ENCODE measurements at regions not wholly inside any gene's neighbourhood (a gene's known extent, or its start where the extent isn't known, plus 50 kb on each side); places are given as distances from the start of the nearest gene placed in this dataset.

GRCh38 chr9:90393365-90394152 lies 249.1 kb downstream of the DIRAS2 start:
- DNase-seq: no peak
- peaks cover 3 to 14% (median 4%) of the 10 kb centered on the region in 3 donors for H3K27me3 Mint-ChIP-seq (ENCODE audit: low read depth in 3 of 3)
- H3K4me1 Mint-ChIP-seq: no peaks in the 10 kb centered on the region
- no peaks in the 10 kb centered on the region for H3K9me3 Mint-ChIP-seq
- no peaks in the 10 kb centered on the region for H3K36me3 Mint-ChIP-seq
- no peak overlapping the region for H3K4me3 Mint-ChIP-seq
- no peak overlapping the region for H3K27ac Mint-ChIP-seq

GRCh38 chr9:90394871-90395270 lies 247.8 kb downstream of the DIRAS2 start:
- Mint-ChIP-seq H3K4me3 (no peak overlapping the region), H3K36me3 (no peaks in the 10 kb centered on the region), H3K27me3 (ENCODE audit: low read depth in 3 of 3) (peaks cover 3 to 14% (median 5%) of the 10 kb centered on the region in 3 donors), H3K4me1 (no peaks in the 10 kb centered on the region), H3K9me3 (no peaks in the 10 kb centered on the region), H3K27ac (no peak overlapping the region)
- DNase-seq: no peak

GRCh38 chr9:90400091-90400490 lies 242.5 kb downstream of the DIRAS2 start:
- no peaks in the 10 kb centered on the region for H3K4me1 Mint-ChIP-seq
- H3K4me3 Mint-ChIP-seq: no peak overlapping the region
- H3K27me3 Mint-ChIP-seq (ENCODE audit: low read depth in 3 of 3): peaks cover 3 to 8% (median 6%) of the 10 kb centered on the region in 3 donors
- H3K9me3 Mint-ChIP-seq: no peaks in the 10 kb centered on the region
- no peaks in the 10 kb centered on the region for H3K36me3 Mint-ChIP-seq
- H3K27ac Mint-ChIP-seq: no peak overlapping the region
- no peak for DNase-seq

- Mint-ChIP-seq H3K27ac (no peak overlapping the region), H3K27me3 (ENCODE audit: low read depth in 3 of 3) (peaks cover 0 to 7% (median 2%) of the 10 kb centered on the region in 3 donors), H3K4me3 (no peak overlapping the region), H3K36me3 (no peaks in the 10 kb centered on the region), H3K9me3 (peaks cover 0 to 6% (median 0%) of the 10 kb centered on the region in 6 donors), H3K4me1 (no peaks in the 10 kb centered on the region)
- DNase-seq: no peak
Measured at GRCh38 chr9:90408659-90409058, 234.0 kb downstream of the DIRAS2 start.

- Mint-ChIP-seq H3K9me3 (peaks cover 0 to 5% (median 0%) of the 10 kb centered on the region in 6 donors), H3K27ac (no peak overlapping the region), H3K4me1 (no peaks in the 10 kb centered on the region), H3K4me3 (no peak overlapping the region), H3K27me3 (ENCODE audit: low read depth in 3 of 3) (peaks cover 0 to 5% (median 4%) of the 10 kb centered on the region in 3 donors), H3K36me3 (no peaks in the 10 kb centered on the region)
- DNase-seq: no peak
Measured at GRCh38 chr9:90419221-90419851, 223.3 kb downstream of the DIRAS2 start.

- no peak for DNase-seq
- Mint-ChIP-seq H3K4me1 (no peaks in the 10 kb centered on the region), H3K27ac (no peak overlapping the region), H3K9me3 (peaks cover 0 to 5% (median 0%) of the 10 kb centered on the region in 6 donors), H3K27me3 (ENCODE audit: low read depth in 3 of 3) (peaks cover 0 to 7% (median 4%) of the 10 kb centered on the region in 3 donors), H3K36me3 (no peaks in the 10 kb centered on the region), H3K4me3 (no peak overlapping the region)
Measured at GRCh38 chr9:90420211-90420610, 222.4 kb downstream of the DIRAS2 start.

GRCh38 chr9:90420768-90421513 lies 221.7 kb downstream of the DIRAS2 start:
- DNase-seq: no peak
- Mint-ChIP-seq H3K27ac (no peak overlapping the region), H3K27me3 (ENCODE audit: low read depth in 3 of 3) (peaks cover 0 to 7% (median 4%) of the 10 kb centered on the region in 3 donors), H3K9me3 (peaks cover 0 to 5% (median 0%) of the 10 kb centered on the region in 6 donors), H3K4me3 (no peak overlapping the region), H3K4me1 (no peaks in the 10 kb centered on the region), H3K36me3 (no peaks in the 10 kb centered on the region)

GRCh38 chr9:90421786-90422185 lies 220.8 kb downstream of the DIRAS2 start:
- H3K4me3 Mint-ChIP-seq: no peak overlapping the region
- no peaks in the 10 kb centered on the region for H3K4me1 Mint-ChIP-seq
- peaks cover 0 to 5% (median 0%) of the 10 kb centered on the region in 6 donors for H3K9me3 Mint-ChIP-seq
- H3K27me3 Mint-ChIP-seq (ENCODE audit: low read depth in 3 of 3): peaks cover 0 to 7% (median 4%) of the 10 kb centered on the region in 3 donors
- no peak for DNase-seq
- no peak overlapping the region for H3K27ac Mint-ChIP-seq
- H3K36me3 Mint-ChIP-seq: no peaks in the 10 kb centered on the region

- no peak for DNase-seq
- H3K27me3 Mint-ChIP-seq (ENCODE audit: low read depth in 3 of 3): peaks cover 0 to 7% (median 5%) of the 10 kb centered on the region in 3 donors
- no peak overlapping the region for H3K27ac Mint-ChIP-seq
- H3K4me3 Mint-ChIP-seq: no peak overlapping the region
- no peaks in the 10 kb centered on the region for H3K4me1 Mint-ChIP-seq
- no peaks in the 10 kb centered on the region for H3K36me3 Mint-ChIP-seq
- H3K9me3 Mint-ChIP-seq: peaks cover 0 to 5% (median 0%) of the 10 kb centered on the region in 6 donors
Measured at GRCh38 chr9:90423661-90424193, 218.9 kb downstream of the DIRAS2 start.

- no peak for DNase-seq
- Mint-ChIP-seq H3K27ac (no peak overlapping the region), H3K4me3 (no peak overlapping the region), H3K4me1 (no peaks in the 10 kb centered on the region), H3K9me3 (peaks cover 0 to 2% (median 0%) of the 10 kb centered on the region in 6 donors), H3K27me3 (ENCODE audit: low read depth in 3 of 3) (peaks cover 0 to 6% (median 4%) of the 10 kb centered on the region in 3 donors), H3K36me3 (no peaks in the 10 kb centered on the region)
Measured at GRCh38 chr9:90428517-90428916, 214.1 kb downstream of the DIRAS2 start.

GRCh38 chr9:90432951-90433350 lies 209.7 kb downstream of the DIRAS2 start:
- H3K36me3 Mint-ChIP-seq: no peaks in the 10 kb centered on the region
- H3K27me3 Mint-ChIP-seq (ENCODE audit: low read depth in 3 of 3): peaks cover 3 to 10% (median 3%) of the 10 kb centered on the region in 3 donors
- no peak overlapping the region for H3K27ac Mint-ChIP-seq
- no peak overlapping the region for H3K4me3 Mint-ChIP-seq
- no peak for DNase-seq
- H3K9me3 Mint-ChIP-seq: no peaks in the 10 kb centered on the region
- H3K4me1 Mint-ChIP-seq: no peaks in the 10 kb centered on the region

GRCh38 chr9:90433398-90433941 lies 209.2 kb downstream of the DIRAS2 start:
- no peak for DNase-seq
- Mint-ChIP-seq H3K27me3 (ENCODE audit: low read depth in 3 of 3) (peaks cover 2 to 10% (median 3%) of the 10 kb centered on the region in 3 donors), H3K4me3 (no peak overlapping the region), H3K36me3 (no peaks in the 10 kb centered on the region), H3K27ac (no peak overlapping the region), H3K4me1 (no peaks in the 10 kb centered on the region), H3K9me3 (no peaks in the 10 kb centered on the region)

GRCh38 chr9:90441814-90442213 lies 200.8 kb downstream of the DIRAS2 start:
- DNase-seq: no peak
- Mint-ChIP-seq H3K4me3 (no peak overlapping the region), H3K9me3 (peaks cover 0 to 3% (median under 1%) of the 10 kb centered on the region in 6 donors), H3K36me3 (no peaks in the 10 kb centered on the region), H3K4me1 (no peaks in the 10 kb centered on the region), H3K27me3 (ENCODE audit: low read depth in 3 of 3) (peaks cover 3 to 7% (median 5%) of the 10 kb centered on the region in 3 donors), H3K27ac (no peak overlapping the region)
